HFFc6 (cell line): ENCODE measurements at regions not wholly inside any gene's neighbourhood (a gene's known extent, or its start where the extent isn't known, plus 50 kb on each side); places are given as distances from the start of the nearest gene placed in this dataset.

Experiments
- DNase-seq: peaks from one replicate; pipeline ENCODE4 v3.0.0-alpha.2; 2018
- H3K27ac Mint-ChIP-seq: 2 replicates; pipeline ENCODE4 v1.8.0; 2020; ENCODE audit warnings: mild to moderate bottlenecking, mixed read lengths
- H3K27me3 Mint-ChIP-seq: 2 replicates; pipeline ENCODE4 v1.8.0; 2021; ENCODE audit warnings: mild to moderate bottlenecking, moderate library complexity, mixed read lengths; ENCODE audit not compliant: insufficient read depth
- H3K36me3 Mint-ChIP-seq: 2 replicates; pipeline ENCODE4 v1.8.0; 2021; ENCODE audit warnings: low read depth, mixed read lengths
- H3K4me1 Mint-ChIP-seq: 2 replicates; pipeline ENCODE4 v1.8.0; 2020; ENCODE audit warnings: low read depth, mixed read lengths
- H3K4me3 Mint-ChIP-seq: 2 replicates; pipeline ENCODE4 v1.8.0; 2020; ENCODE audit warnings: mild to moderate bottlenecking, moderate library complexity, mixed read lengths
- H3K9me3 Mint-ChIP-seq: 2 replicates; pipeline ENCODE4 v1.8.0; 2020; ENCODE audit warnings: mild to moderate bottlenecking, mixed read lengths
- CTCF ChIP-seq: fragments of 200-600 bp; sonication (generic); IDR thresholded peaks from 2 replicates; pipeline ENCODE4 v1.5.0; 2021; ENCODE audit warnings: antibody characterized with exemption, mild to moderate bottlenecking

GRCh38 chr15:85870216-85871014 is 75.7 kb upstream of the KLHL25 start:
- peaks cover 20% of the 10 kb centered on the region for H3K27me3 Mint-ChIP-seq
- no peaks in the 10 kb centered on the region for H3K9me3 Mint-ChIP-seq
- H3K36me3 Mint-ChIP-seq: no peaks in the 10 kb centered on the region
- H3K4me1 Mint-ChIP-seq: no peaks in the 10 kb centered on the region; the same call in 1 of the 2 replicates
- H3K4me3 Mint-ChIP-seq: no peak overlapping the region
- no peak for DNase-seq
- TF ChIP-seq CTCF: no peak
- no peak overlapping the region for H3K27ac Mint-ChIP-seq

GRCh38 chr15:85871545-85871944 is 76.8 kb upstream of the KLHL25 start:
- Mint-ChIP-seq H3K36me3 (no peaks in the 10 kb centered on the region), H3K27me3 (peaks cover 20% of the 10 kb centered on the region), H3K9me3 (no peaks in the 10 kb centered on the region), H3K27ac (no peak overlapping the region), H3K4me1 (no peaks in the 10 kb centered on the region; the same call in 1 of the 2 replicates), H3K4me3 (no peak overlapping the region)
- DNase-seq: no peak
- no peak for TF ChIP-seq CTCF

GRCh38 chr15:85872125-85872524 is 77.4 kb upstream of the KLHL25 start:
- Mint-ChIP-seq H3K27me3 (peaks cover 20% of the 10 kb centered on the region), H3K36me3 (no peaks in the 10 kb centered on the region), H3K4me1 (no peaks in the 10 kb centered on the region; the same call in 1 of the 2 replicates), H3K4me3 (no peak overlapping the region), H3K9me3 (no peaks in the 10 kb centered on the region), H3K27ac (no peak overlapping the region)
- DNase-seq: no peak
- no peak for TF ChIP-seq CTCF

GRCh38 chr15:85874236-85874635 is 79.5 kb upstream of the KLHL25 start:
- H3K4me3 Mint-ChIP-seq: no peak overlapping the region
- H3K9me3 Mint-ChIP-seq: no peaks in the 10 kb centered on the region
- H3K4me1 Mint-ChIP-seq: peaks cover 1% of the 10 kb centered on the region; the same call in 1 of the 2 replicates
- no peak for DNase-seq
- H3K36me3 Mint-ChIP-seq: no peaks in the 10 kb centered on the region
- no peak for TF ChIP-seq CTCF
- H3K27me3 Mint-ChIP-seq: peaks cover 15% of the 10 kb centered on the region
- H3K27ac Mint-ChIP-seq: no peak overlapping the region

GRCh38 chr15:85875756-85876155 is 81.0 kb upstream of the KLHL25 start:
- TF ChIP-seq CTCF: no peak
- DNase-seq: no peak
- no peak overlapping the region for H3K4me3 Mint-ChIP-seq
- peaks cover 11% of the 10 kb centered on the region for H3K27me3 Mint-ChIP-seq
- H3K36me3 Mint-ChIP-seq: no peaks in the 10 kb centered on the region
- peaks cover 10% of the 10 kb centered on the region; the same call in 1 of the 2 replicates for H3K4me1 Mint-ChIP-seq
- no peak overlapping the region for H3K27ac Mint-ChIP-seq
- H3K9me3 Mint-ChIP-seq: no peaks in the 10 kb centered on the region
